NCI-H748 (cell line): ENCODE measurements at regions not wholly inside any gene's neighbourhood (a gene's known extent, or its start where the extent isn't known, plus 50 kb on each side); places are given as distances from the start of the nearest gene placed in this dataset.
A peak's percentile ranks its signal among the peaks of the same experiment; 100 is the strongest.
"Not testable (repeated sequence)": the region's sequence is repeated elsewhere in the genome, so short reads cannot be mapped to it uniquely, and the experiment has no call there.

Source experiments
- DNase-seq: peaks from one replicate; lab custom pipeline; 2025; ENCODE audit not compliant: unreplicated experiment; lab: John Stamatoyannopoulos, UW

- no peak for DNase-seq
These were observed 755.8 kb downstream of the PRIM2 start for GRCh38 chr6:58073263-58073662.

- DNase-seq, result not testable (repeated sequence)
These were observed 772.6 kb downstream of the PRIM2 start for GRCh38 chr6:58090067-58090466.

- not testable (repeated sequence) for DNase-seq
These were observed 779.8 kb downstream of the PRIM2 start for GRCh38 chr6:58097251-58097650.

GRCh38 chr6:58113960-58114359 is 796.5 kb downstream of the PRIM2 start:
- peak; percentile 70 for DNase-seq

- DNase-seq, result not testable (repeated sequence)
These were observed 799.7 kb downstream of the PRIM2 start for GRCh38 chr6:58117162-58117561.

GRCh38 chr6:58121616-58122015 is 804.2 kb downstream of the PRIM2 start:
- not testable (repeated sequence) for DNase-seq

GRCh38 chr6:58123770-58124169 is 806.3 kb downstream of the PRIM2 start:
- not testable (repeated sequence) for DNase-seq

- not testable (repeated sequence) for DNase-seq
These were observed 811.1 kb downstream of the PRIM2 start for GRCh38 chr6:58128549-58128948.

GRCh38 chr6:58129098-58129497 is 811.7 kb downstream of the PRIM2 start:
- DNase-seq, result peak; percentile 86

- DNase-seq, result not testable (repeated sequence)
These were observed 822.3 kb downstream of the PRIM2 start for GRCh38 chr6:58139746-58140145.

- not testable (repeated sequence) for DNase-seq
These were observed 853.6 kb downstream of the PRIM2 start for GRCh38 chr6:58171025-58171424.

GRCh38 chr6:58181557-58182065 is 864.2 kb downstream of the PRIM2 start:
- DNase-seq, result not testable (repeated sequence)

- DNase-seq, result not testable (repeated sequence)
These were observed 867.9 kb downstream of the PRIM2 start for GRCh38 chr6:58185300-58185699.

GRCh38 chr6:58193209-58193608 is 875.8 kb downstream of the PRIM2 start:
- DNase-seq, result not testable (repeated sequence)

- DNase-seq, result no peak
These were observed 880.9 kb downstream of the PRIM2 start for GRCh38 chr6:58198301-58198700.

- not testable (repeated sequence) for DNase-seq
These were observed 919.7 kb downstream of the PRIM2 start for GRCh38 chr6:58237124-58237523.

GRCh38 chr6:58238421-58238820 is 921.0 kb downstream of the PRIM2 start:
- not testable (repeated sequence) for DNase-seq

- not testable (repeated sequence) for DNase-seq
These were observed 940.2 kb downstream of the PRIM2 start for GRCh38 chr6:58257625-58258024.

- no peak for DNase-seq
These were observed 972.7 kb downstream of the PRIM2 start for GRCh38 chr6:58290177-58290576.

GRCh38 chr6:58291319-58291718 is 973.9 kb downstream of the PRIM2 start:
- not testable (repeated sequence) for DNase-seq

GRCh38 chr6:58307901-58308300 is 990.5 kb downstream of the PRIM2 start:
- DNase-seq, result not testable (repeated sequence)

GRCh38 chr6:58332108-58332507 is 1014.7 kb downstream of the PRIM2 start:
- not testable (repeated sequence) for DNase-seq

- not testable (repeated sequence) for DNase-seq
These were observed 1024.9 kb downstream of the PRIM2 start for GRCh38 chr6:58342287-58342686.
